Right lung (tissue), 2 donors: ENCODE measurements at regions not wholly inside any gene's neighbourhood (a gene's known extent, or its start where the extent isn't known, plus 50 kb on each side); places are given as distances from the start of the nearest gene placed in this dataset.
A peak's percentile ranks its signal among the peaks of the same experiment; 100 is the strongest.
"Not testable (repeated sequence)": the region's sequence is repeated elsewhere in the genome, so short reads cannot be mapped to it uniquely, and the experiment has no call there.

Experiments
- DNase-seq, 2 donors: peaks; one replicate each; pipeline ENCODE4 v3.0.0-alpha.2; 2013

DNA sequence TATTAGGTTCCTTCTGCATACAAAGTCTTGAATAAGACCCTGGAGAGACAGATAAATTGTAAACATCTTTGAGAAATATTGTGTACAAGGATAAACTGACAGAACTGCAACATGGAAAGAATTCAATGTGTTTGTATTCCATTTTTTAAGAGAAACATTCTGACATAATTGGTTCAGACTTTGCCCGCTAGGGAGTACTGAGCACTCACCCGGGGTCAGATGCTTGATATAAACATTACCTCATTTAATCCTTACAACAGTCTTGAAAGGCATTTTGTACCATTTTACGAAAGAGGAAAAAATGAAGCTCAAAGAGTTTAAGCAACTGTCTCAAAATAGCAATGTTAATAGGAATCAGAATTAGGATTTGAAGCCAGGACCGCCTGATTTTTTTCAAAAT lies 416.7 kb upstream of the CRIM1 start:
- DNase-seq, result peak in 1 of 2 donors; percentile 21

DNA sequence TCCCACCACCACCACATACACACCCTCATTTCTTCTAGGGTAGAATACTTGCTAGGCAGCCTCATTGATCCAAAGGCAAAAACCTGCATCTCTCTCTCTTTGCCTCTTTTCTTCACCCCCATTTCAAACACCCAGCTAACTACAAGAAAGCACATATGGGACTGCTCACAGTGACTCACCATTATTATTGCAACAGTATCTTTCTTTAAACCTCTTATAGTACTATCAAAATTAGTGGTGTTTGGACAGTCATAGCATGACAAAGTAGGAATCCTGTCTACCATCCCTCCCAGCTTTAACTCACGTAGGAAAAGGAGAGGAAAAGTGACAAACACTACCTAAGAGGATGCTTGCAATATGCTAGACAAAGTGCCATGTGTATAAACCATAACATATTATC lies 422.5 kb upstream of the CRIM1 start:
- DNase-seq, result no peak

GRCh38 chr2:35932276-35932963 lies 423.2 kb upstream of the CRIM1 start:
- no peak for DNase-seq

- no peak for DNase-seq
Observed at GRCh38 chr2:35931626-35932025, 424.0 kb upstream of the CRIM1 start.

DNA sequence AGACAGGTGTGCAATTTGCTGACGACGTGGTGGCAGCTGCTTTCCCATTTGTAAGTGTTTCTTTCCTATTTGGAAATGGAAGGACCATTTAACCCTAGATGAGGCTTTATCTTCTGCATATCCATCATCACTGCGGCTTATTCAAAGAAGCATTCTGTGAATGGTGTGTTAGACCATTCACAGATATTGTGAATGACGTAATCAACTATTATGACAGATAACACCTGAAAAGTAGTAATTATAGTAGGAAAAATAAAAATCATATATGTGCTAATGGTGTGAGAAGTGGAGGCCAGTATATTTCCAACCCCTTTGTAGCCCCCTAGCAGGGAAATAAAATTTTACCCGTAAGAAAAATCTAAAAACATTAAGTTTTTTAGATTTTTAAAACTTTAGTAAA lies 424.5 kb upstream of the CRIM1 start:
- no peak for DNase-seq

- DNase-seq, result no peak
Observed at GRCh38 chr2:35929551-35929950, 426.0 kb upstream of the CRIM1 start.

DNA sequence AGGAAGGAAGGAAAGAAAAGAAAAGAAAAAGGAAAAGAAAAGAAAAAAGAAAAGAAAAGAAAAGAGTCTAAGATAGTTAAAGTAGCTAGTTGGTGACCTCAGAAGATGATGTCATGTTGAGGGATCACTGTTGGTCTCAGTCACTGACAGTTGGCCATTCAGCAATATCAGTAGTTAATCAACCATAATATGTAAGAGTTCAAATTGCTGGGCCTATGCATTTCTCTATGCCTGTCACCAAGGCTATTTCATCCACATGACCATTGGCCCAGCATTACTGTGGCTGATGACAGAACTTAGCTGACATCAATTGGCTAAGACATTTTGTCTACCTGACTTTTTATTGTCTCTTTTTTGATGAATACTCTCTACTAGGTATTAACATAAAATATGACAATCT lies 435.5 kb upstream of the CRIM1 start:
- DNase-seq, result no peak

- DNase-seq, result no peak
Observed at GRCh38 chr2:35915261-35915660, 440.3 kb upstream of the CRIM1 start.

GRCh38 chr2:35891936-35892335 lies 463.6 kb upstream of the CRIM1 start:
- no peak for DNase-seq

GRCh38 chr2:35891528-35891927 lies 464.1 kb upstream of the CRIM1 start:
- DNase-seq, result no peak

- DNase-seq, result no peak
Observed at GRCh38 chr2:35887146-35887545, 468.4 kb upstream of the CRIM1 start.

DNA sequence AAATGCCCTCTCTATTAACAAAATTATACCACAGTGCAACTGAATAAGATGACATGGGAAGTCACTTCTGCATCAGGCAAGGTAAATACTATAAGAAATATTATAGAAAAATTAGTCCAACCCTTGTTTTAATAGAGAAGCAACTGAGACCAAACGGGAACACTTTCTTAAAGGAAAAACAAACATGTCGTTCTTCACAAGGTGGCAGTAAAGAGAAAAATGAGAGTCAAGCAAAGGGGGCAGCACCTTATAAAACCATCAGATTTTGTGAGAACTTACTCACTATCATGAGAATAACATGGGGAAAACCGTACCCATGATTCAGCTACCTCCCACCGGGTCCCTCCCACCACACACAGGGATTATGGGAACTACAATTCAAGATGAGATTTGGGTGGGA lies 481.7 kb upstream of the CRIM1 start:
- no peak for DNase-seq

GRCh38 chr2:35871672-35872071 lies 483.9 kb upstream of the CRIM1 start:
- DNase-seq, result no peak

DNA sequence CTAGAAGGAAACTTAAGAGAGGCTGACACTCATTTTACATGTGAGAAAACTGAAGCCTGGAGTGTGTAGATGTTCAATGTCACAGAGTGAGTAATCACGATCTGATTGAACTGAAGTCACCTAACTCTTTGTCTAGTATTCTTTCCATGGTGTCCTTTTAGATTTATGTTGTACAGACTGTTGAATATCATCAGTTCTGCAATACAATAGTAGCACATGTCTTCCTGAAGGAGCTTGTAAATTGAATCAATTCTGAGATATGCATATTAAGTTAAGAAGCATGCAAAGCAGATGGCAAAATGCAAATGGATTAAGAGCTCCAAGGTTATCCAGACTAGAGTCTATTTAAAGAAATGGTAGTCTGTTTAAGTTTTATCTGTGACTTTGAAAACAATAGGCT lies 484.9 kb upstream of the CRIM1 start:
- no peak for DNase-seq

DNA sequence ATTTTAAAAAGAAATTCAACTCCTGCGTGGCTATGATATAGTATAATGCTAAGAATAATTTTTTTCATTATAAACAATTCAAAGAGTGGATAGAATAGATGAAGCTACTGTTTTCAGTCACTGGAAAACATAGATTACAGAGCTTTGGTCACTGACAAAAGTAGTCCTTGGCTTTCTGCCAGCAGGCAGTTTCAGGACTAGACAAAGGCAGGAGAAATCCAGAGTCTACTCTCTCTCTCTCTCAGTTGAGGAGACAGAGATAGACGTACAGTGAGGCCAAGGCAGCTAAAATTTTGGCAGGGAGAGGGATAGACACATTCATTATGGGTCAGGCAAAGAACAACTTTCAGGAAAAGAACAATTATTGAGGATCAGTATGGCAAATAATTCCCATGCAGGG lies 491.4 kb upstream of the CRIM1 start:
- peak in 1 of 2 donors; percentile 3 for DNase-seq

GRCh38 chr2:35858216-35858615 lies 497.4 kb upstream of the CRIM1 start:
- DNase-seq, result no peak

- DNase-seq, result no peak
Observed at GRCh38 chr2:35857498-35857897, 498.1 kb upstream of the CRIM1 start.

GRCh38 chr2:35831385-35831784 lies 524.2 kb upstream of the CRIM1 start:
- DNase-seq, result no peak

- DNase-seq, result no peak
Observed at GRCh38 chr2:35830833-35831232, 524.7 kb upstream of the CRIM1 start.

DNA sequence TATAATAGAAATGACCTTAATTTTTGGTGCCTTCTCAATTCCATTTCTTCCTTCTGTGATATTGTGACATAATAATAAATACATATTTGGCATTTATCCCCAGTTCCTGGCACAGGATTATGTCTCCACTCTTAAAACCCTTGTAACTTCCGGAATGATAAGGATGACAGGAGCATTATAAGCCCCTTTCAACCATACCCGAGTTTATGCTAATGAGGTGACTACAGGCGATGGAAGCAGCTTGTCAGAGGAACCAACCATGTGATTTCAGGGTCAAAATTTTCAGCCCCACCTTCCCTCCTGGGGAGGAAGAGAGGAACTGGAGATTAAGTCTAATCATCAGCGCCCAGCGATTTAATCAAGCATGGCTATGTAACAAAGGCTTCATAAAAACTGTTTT lies 528.5 kb upstream of the CRIM1 start:
- no peak for DNase-seq

GRCh38 chr2:35822716-35823115 lies 532.9 kb upstream of the CRIM1 start:
- no peak for DNase-seq

GRCh38 chr2:35821675-35822074 lies 533.9 kb upstream of the CRIM1 start:
- no peak for DNase-seq

DNA sequence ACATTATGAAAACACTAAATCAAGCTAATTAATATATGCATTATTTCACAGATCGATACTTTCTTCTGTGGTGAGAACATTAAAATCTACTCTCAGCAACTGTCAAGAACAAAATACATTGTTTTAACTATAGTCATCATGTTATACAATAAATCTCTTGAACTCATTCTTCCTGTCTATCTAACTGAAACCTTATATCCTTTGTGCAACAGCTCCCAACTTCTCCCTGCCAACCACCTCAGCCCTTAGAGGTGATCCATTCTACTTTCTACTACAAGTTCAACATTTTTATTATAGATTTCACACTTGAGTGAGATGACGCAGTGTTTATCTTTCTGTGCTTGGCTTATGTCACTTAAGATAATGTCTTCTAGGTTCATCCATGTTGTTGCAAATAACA lies 535.2 kb upstream of the CRIM1 start:
- no peak for DNase-seq

GRCh38 chr2:35819033-35819432 lies 536.5 kb upstream of the CRIM1 start:
- peak in 1 of 2 donors; percentile 4 for DNase-seq

DNA sequence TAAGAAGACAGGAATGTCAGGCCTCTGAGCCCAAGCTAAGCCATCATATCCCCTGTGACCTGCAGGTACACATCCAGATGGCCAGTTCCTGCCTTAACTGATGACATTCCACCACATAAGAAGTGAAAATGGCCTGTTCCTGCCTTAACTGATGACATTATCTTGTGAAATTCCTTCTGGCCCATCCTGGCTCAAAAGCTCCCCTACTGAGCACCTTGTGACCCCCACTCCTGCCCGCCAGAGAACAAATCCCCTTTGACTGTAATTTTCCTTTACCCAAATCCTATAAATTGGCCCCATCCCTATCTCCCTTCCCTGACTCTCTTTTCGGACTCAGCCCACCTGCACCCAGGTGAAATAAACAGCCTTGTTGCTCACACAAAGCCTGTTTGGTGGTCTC lies 537.2 kb upstream of the CRIM1 start:
- not testable (repeated sequence) for DNase-seq
